Endothelial cell of umbilical vein (primary cell): ENCODE measurements at regions not wholly inside any gene's neighbourhood (a gene's known extent, or its start where the extent isn't known, plus 50 kb on each side); places are given as distances from the start of the nearest gene placed in this dataset.

Experiments
- BruUV-seq: library from RNA; stranded (reverse); fragments of 400-500 nt; replicated peaks from 2 replicates; lab custom pipeline; 2021; lab: Mats Ljungman, UMichigan
- CTCF ChIA-PET: fragments of 300-600, 350-600 bp; sonication (Branson Sonifier 250); formaldehyde crosslinking; loops from one replicate; lab custom pipeline; 2021; ENCODE audit warnings: antibody characterized with exemption, inconsistent platforms; lab: Charles Lee
- POLR2A ChIA-PET: fragments of 300-600, 350-600 bp; sonication (Branson Sonifier 250); formaldehyde crosslinking; loops from one replicate; lab custom pipeline; 2021; ENCODE audit warnings: antibody characterized with exemption, inconsistent platforms; lab: Charles Lee
- DNase-seq: peaks from one replicate; pipeline ENCODE4 v3.0.0-alpha.2; 2011; ENCODE audit warnings: low read depth, low spot score
- FAIRE-seq: peaks from 2 replicates; lab custom pipeline; 2011; peaks lifted over from hg19 to GRCh38; lab: Jason Lieb, UNC
- H2AFZ ChIP-seq: 2 replicates; pipeline ENCODE4 v1.6.0; 2012; ENCODE audit warnings: low read depth, low read length, control low read depth, inconsistent platforms
- H3K27ac ChIP-seq: 2 replicates; pipeline ENCODE4 v1.5.1; 2011; ENCODE audit warnings: low read depth, mild to moderate bottlenecking, control low read depth, low read length, moderate library complexity; ENCODE audit not compliant: insufficient read depth
- H3K27me3 ChIP-seq, 2 experiments: 2 replicates each; pipeline versions ENCODE4 v1.6.0 to v1.6.1; 2011; ENCODE audit warnings: low read length in 2 of 2, mixed read lengths in 1 of 2; ENCODE audit not compliant: control insufficient read depth in 2 of 2, insufficient read depth in 2 of 2
- H3K36me3 ChIP-seq, 2 experiments: 2 replicates in 1 of 2; 3 replicates in 1 of 2; pipeline ENCODE4 v1.5.1; 2011; ENCODE audit warnings: low read length in 2 of 2, mild to moderate bottlenecking in 1 of 2, moderate library complexity in 1 of 2; ENCODE audit not compliant: control insufficient read depth in 2 of 2, insufficient read depth in 2 of 2; ENCODE audit errors: extremely low read depth in 1 of 2
- H3K4me1 ChIP-seq: 3 replicates; pipeline ENCODE4 v1.5.1; 2011; ENCODE audit warnings: mild to moderate bottlenecking, low read length; ENCODE audit not compliant: control insufficient read depth, insufficient read depth; ENCODE audit errors: extremely low read depth
- H3K4me2 ChIP-seq: 2 replicates; pipeline ENCODE4 v1.6.1; 2011; ENCODE audit warnings: low read length, control low read depth, mixed read lengths; ENCODE audit not compliant: insufficient read depth
- H3K4me3 ChIP-seq, 3 experiments: fragments of 200-600 bp in 1 of 3; sonication (generic), shearing (Covaris generic) in 1 of 3; replicated peaks in 1 of 3; 2 replicates each; pipeline ENCODE4 v1.5.1; 2011 to 2016; ENCODE audit warnings: control low read depth in 3 of 3, low read length in 3 of 3, mild to moderate bottlenecking in 2 of 3, inconsistent platforms in 1 of 3, low read depth in 1 of 3, moderate library complexity in 1 of 3; ENCODE audit not compliant: insufficient read depth in 1 of 3
- H3K79me2 ChIP-seq: 2 replicates; pipeline ENCODE4 v1.6.0; 2012; ENCODE audit warnings: low read length, inconsistent platforms; ENCODE audit not compliant: control insufficient read depth, insufficient read depth
- H3K9ac ChIP-seq: replicated peaks from 2 replicates; pipeline ENCODE3; 2011; ENCODE audit warnings: low read length, control low read depth; ENCODE audit not compliant: insufficient read depth; ENCODE audit errors: extremely low read depth
- H3K9me1 ChIP-seq: replicated peaks from 3 replicates; pipeline ENCODE4 v1.6.0; 2011; ENCODE audit warnings: mild to moderate bottlenecking, low read length; ENCODE audit not compliant: control insufficient read depth, insufficient read depth; ENCODE audit errors: extremely low read depth
- H3K9me3 ChIP-seq: replicated peaks from 2 replicates; pipeline ENCODE4 v1.5.1; 2012; ENCODE audit warnings: low read length, inconsistent platforms; ENCODE audit not compliant: control insufficient read depth, insufficient read depth
- H4K20me1 ChIP-seq: replicated peaks from 2 replicates; pipeline ENCODE3; 2011; ENCODE audit warnings: mild to moderate bottlenecking, low read length; ENCODE audit not compliant: control insufficient read depth, insufficient read depth; ENCODE audit errors: extremely low read depth
- EZH2 ChIP-seq: IDR thresholded peaks from 2 replicates; pipeline ENCODE4 v1.6.1; 2012; ENCODE audit warnings: borderline replicate concordance, low read depth, mild to moderate bottlenecking, moderate library complexity, low read length, inconsistent platforms; ENCODE audit not compliant: severe bottlenecking
- FOS ChIP-seq: IDR thresholded peaks from 2 replicates; pipeline ENCODE4 v1.6.1; 2011; ENCODE audit warnings: mild to moderate bottlenecking, low read length, moderate library complexity, borderline replicate concordance; ENCODE audit not compliant: insufficient read depth
- GATA2 ChIP-seq: IDR thresholded peaks from 2 replicates; pipeline ENCODE4 v1.7.0; 2011; ENCODE audit warnings: low read depth, mild to moderate bottlenecking, moderate library complexity, mixed read lengths, low read length; ENCODE audit not compliant: insufficient read length, insufficient read depth
- JUN ChIP-seq: IDR thresholded peaks from 2 replicates; pipeline ENCODE4 v1.6.1; 2011; ENCODE audit warnings: borderline replicate concordance, low read depth; ENCODE audit not compliant: insufficient read length, insufficient read depth
- MYC ChIP-seq: IDR thresholded peaks from one replicate; pipeline ENCODE4 v1.6.1; 2011; ENCODE audit warnings: mild to moderate bottlenecking, low read depth, low read length
- POLR2A ChIP-seq: IDR thresholded peaks from 2 replicates; pipeline ENCODE4 v1.6.1; 2012; ENCODE audit warnings: low read depth, mild to moderate bottlenecking, control low read depth, low read length
- POLR2AphosphoS5 ChIP-seq: IDR thresholded peaks from 2 replicates; pipeline ENCODE4 v1.6.1; 2012; ENCODE audit warnings: low read depth, mild to moderate bottlenecking, control low read depth, low read length, moderate library complexity; ENCODE audit not compliant: insufficient read depth
- dilution Hi-C: fragments of 300-500 bp; cut with MboI; formaldehyde crosslinking; loops from one replicate; pipeline ENCODE4 v1.15.0; 2019; ENCODE audit warnings: low sequenced_read_pairs; ENCODE audit not compliant: extremely low pct_ligation_motif_present
- intact Hi-C: fragments of 100-400 bp; cut with micrococcal nuclease; formaldehyde crosslinking; loops from one replicate; pipeline ENCODE4 v1.10.0; 2022
- TF ChIP-seq, protein P1 (sequence below), 2 donors: IDR thresholded peaks; 1 replicate in 1 of 2; 2 replicates in 1 of 2; pipeline ENCODE4 v1.5.1; 2011; ENCODE audit warnings: low read length in 2 of 2, mild to moderate bottlenecking in 2 of 2, moderate library complexity in 2 of 2, control low read depth in 1 of 2, inconsistent platforms in 1 of 2, low read depth in 1 of 2; ENCODE audit not compliant: insufficient read depth in 1 of 2; ENCODE audit errors: extremely low read depth in 1 of 2
- TF ChIP-seq, protein P2 (sequence below): IDR thresholded peaks from 2 replicates; pipeline ENCODE4 v1.6.1; 2011; ENCODE audit not compliant: insufficient read depth, insufficient read length

DNA sequence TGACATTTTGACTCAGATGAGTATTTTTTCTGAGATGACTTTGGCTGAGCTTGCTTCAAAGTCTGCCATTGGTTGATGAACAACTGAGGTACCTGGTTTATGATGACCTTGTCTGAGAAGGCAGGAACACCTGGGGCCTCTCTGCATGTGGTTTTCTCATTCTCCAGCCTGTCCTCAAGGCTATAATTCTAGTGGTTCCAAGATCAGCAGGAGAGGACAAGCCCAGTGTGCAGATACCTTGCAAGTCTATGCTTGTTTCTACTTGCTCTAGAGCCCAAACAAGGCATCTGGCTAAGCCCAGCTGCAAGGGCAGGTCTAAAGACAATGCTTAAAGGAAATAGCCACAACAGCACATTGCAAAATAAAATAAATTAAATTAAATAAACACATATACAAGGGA lies 1100.0 kb downstream of the NLGN4Y start:
- no peak overlapping the region for H2AFZ ChIP-seq
- no peak overlapping the region for H3K4me3 ChIP-seq
- H3K27ac ChIP-seq = no peak overlapping the region
- H3K4me1 ChIP-seq = no peaks in the 10 kb centered on the region
- DNase-seq = no peak
- dilution Hi-C loops = no loop called here
- CTCF ChIA-PET = no interaction called here
- TF ChIP-seq EZH2 (no peak), GATA2 (no peak), POLR2A (no peak), FOS (no peak), MYC (no peak), POLR2AphosphoS5 (no peak), JUN (no peak)
- TF ChIP-seq, protein P1, sequence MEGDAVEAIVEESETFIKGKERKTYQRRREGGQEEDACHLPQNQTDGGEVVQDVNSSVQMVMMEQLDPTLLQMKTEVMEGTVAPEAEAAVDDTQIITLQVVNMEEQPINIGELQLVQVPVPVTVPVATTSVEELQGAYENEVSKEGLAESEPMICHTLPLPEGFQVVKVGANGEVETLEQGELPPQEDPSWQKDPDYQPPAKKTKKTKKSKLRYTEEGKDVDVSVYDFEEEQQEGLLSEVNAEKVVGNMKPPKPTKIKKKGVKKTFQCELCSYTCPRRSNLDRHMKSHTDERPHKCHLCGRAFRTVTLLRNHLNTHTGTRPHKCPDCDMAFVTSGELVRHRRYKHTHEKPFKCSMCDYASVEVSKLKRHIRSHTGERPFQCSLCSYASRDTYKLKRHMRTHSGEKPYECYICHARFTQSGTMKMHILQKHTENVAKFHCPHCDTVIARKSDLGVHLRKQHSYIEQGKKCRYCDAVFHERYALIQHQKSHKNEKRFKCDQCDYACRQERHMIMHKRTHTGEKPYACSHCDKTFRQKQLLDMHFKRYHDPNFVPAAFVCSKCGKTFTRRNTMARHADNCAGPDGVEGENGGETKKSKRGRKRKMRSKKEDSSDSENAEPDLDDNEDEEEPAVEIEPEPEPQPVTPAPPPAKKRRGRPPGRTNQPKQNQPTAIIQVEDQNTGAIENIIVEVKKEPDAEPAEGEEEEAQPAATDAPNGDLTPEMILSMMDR (IDR thresholded peaks at IDR 0.05; ENCODE audit: extremely low read depth in 1 of 2, insufficient read depth in 1 of 2, low read depth in 1 of 2, low read length in 2 of 2) = no peak
- TF ChIP-seq, protein P2, sequence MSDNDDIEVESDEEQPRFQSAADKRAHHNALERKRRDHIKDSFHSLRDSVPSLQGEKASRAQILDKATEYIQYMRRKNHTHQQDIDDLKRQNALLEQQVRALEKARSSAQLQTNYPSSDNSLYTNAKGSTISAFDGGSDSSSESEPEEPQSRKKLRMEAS = no peak
- POLR2A ChIA-PET = no interaction called here
- no peaks in the 10 kb centered on the region for H3K9me1 ChIP-seq
- no peaks in the 10 kb centered on the region for H3K9me3 ChIP-seq
- H4K20me1 ChIP-seq = no peaks in the 10 kb centered on the region
- no peak overlapping the region for H3K9ac ChIP-seq
- intact Hi-C loops = no loop called here
- BruUV-seq = no TSS peak
- no peaks in the 10 kb centered on the region for H3K79me2 ChIP-seq
- H3K27me3 ChIP-seq = no peaks in the 10 kb centered on the region
- no peak overlapping the region for H3K4me2 ChIP-seq
- H3K36me3 ChIP-seq = no peaks in the 10 kb centered on the region
- FAIRE-seq = no peak
